Erythroblast (primary cell): ENCODE measurements at regions not wholly inside any gene's neighbourhood (a gene's known extent, or its start where the extent isn't known, plus 50 kb on each side); places are given as distances from the start of the nearest gene placed in this dataset.

ENCODE experiments used
- DNase-seq, 2 experiments: peaks; one replicate each; lab custom pipeline; 2025; lab: John Stamatoyannopoulos, UW
- GATA1 ChIP-seq: IDR thresholded peaks from 2 replicates; pipeline ENCODE4 v1.6.1; 2011; ENCODE audit warnings: low read depth, mild to moderate bottlenecking, control low read depth, low read length, moderate library complexity
- POLR2A ChIP-seq: IDR thresholded peaks from 2 replicates; pipeline ENCODE4 v1.6.1; 2011; ENCODE audit warnings: mild to moderate bottlenecking, low read length

- TF ChIP-seq GATA1 (no peak), POLR2A (no peak)
- no peak for DNase-seq
These were observed 734.0 kb upstream of the ANKRD30A start for GRCh38 chr10:36391405-36391804.

GRCh38 chr10:36390221-36390620 lies 735.2 kb upstream of the ANKRD30A start:
- TF ChIP-seq POLR2A (no peak), GATA1 (no peak)

GRCh38 chr10:36388166-36388565 lies 737.2 kb upstream of the ANKRD30A start:
- DNase-seq, result no peak
- no peak for TF ChIP-seq POLR2A
- no peak for TF ChIP-seq GATA1

More at GRCh38 chr10:36390221-36390620, 735.2 kb upstream of the ANKRD30A start:
- DNase-seq, result no peak

DNA sequence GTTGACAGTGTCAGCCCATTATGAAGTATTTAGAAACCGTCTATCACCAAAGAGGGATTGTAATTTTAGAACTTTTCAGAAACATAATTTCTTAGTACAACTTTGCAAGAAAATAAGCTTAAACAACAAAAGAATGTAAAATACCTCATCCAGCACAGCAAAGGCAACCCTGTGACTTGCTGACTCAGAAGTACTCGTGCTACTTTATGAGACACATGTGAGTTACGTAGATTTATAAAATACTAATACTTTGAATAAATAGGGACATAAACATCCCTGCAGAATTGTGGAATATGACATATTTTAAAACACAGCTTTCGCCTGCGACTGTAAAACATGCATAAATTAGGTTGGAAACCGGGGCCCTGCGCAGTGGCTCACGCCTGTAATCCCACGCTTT lies 739.7 kb upstream of the ANKRD30A start:
- TF ChIP-seq GATA1, result no peak

GRCh38 chr10:36383349-36383748 lies 741.3 kb upstream of the FZD8 start:
- DNase-seq, result no peak
- no peak for TF ChIP-seq POLR2A
- TF ChIP-seq GATA1, result no peak

More for the DNA sequence above, 739.7 kb upstream of the ANKRD30A start:
- no peak for DNase-seq

DNA sequence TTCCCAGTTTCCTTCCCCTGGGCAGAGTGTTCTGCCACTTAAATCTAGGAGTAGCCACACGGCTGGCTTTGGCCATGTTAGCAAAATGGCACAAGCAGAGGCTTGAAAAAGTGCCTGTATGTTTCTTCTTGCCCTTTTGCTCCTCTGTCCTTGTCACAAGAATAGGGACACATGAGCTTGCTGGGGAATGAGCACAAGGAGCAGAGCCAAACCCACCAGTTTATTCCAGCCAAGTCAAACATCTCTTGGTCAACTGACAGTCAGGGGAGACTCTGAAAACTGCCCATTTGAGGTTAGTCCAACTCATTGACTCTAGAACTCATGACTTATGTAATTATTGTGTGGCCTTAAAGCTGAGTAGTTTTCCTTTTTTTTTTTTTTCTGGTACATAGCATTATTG lies 739.7 kb upstream of the FZD8 start:
- no peak for TF ChIP-seq POLR2A
- no peak for TF ChIP-seq GATA1
- no peak for DNase-seq

DNA sequence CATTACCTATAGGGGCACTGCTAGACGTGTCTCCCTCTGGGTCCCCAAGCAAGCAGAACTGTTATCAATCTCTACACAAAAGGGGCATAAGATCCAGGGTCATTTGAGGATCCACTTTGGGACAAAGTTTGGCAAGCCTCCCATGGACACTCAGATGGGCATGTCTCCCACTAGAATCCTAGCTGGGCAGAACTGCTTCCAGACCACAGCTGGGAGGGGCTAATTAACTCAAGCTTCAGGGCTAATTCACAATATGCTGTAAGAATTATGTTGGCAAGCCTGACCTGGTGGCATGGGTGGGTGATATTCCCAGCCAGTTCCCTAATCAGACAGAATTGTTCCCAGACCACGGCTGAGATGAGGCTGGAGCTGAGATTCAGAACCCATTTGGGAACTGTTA lies 738.4 kb upstream of the FZD8 start:
- no peak for TF ChIP-seq POLR2A
- no peak for TF ChIP-seq GATA1
- DNase-seq, result no peak

DNA sequence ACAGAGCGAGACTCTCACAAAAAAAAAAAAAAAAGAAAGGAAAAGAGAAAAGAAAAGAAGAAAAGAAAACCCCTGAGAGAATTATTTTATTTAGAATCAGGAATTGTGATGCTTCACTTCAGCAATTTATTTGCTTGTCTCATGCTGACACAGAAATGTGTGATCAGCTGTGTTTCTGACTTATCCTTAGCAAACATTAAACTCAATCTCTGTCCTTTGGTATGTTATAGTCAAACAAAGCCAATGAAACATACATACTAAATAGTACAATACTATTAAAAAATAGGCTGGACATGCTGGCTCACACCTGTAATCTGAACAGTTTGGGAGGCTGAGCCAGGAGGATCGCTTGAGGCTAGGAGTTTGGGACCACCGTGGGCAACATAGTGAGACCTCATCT lies 733.0 kb upstream of the FZD8 start:
- DNase-seq, result no peak
- TF ChIP-seq POLR2A (no peak), GATA1 (no peak)

DNA sequence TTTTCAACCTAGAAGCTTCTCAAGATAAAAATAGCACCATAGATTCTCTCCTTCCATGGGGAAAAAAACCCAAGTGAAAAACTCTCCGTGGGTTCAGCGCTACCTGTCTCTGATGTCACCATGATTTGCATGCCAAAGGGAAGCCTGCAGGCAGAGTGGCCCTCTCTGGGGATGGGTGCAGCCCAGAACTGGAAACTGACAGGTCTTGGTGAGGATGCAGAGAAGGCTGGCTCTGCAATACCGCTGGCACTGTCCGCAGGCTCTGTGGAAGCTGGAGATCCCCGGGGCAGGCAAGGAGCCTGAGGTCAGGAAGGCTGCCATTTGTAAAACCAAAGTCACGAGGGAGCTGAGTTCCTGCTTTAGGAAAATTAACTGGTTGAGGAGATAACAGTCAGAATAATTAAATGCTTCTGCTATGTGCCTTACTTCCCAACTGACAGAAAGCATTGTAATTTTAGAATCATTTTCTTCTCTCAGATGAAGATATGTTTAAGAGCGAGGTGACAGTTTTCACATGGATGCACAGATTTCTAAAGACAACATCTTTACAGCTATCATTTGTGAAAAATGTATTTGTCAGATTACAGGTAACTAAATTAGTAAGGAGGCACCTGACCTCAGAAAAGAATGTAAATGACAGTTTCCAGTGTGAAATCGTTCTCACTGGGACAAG lies 731.5 kb upstream of the FZD8 start:
- no peak for DNase-seq
- TF ChIP-seq GATA1 (no peak), POLR2A (no peak)

GRCh38 chr10:36367362-36367761 lies 725.3 kb upstream of the FZD8 start:
- TF ChIP-seq GATA1, result no peak
- TF ChIP-seq POLR2A, result no peak
- no peak for DNase-seq

- TF ChIP-seq GATA1 (no peak), POLR2A (no peak)
- DNase-seq, result no peak
These were observed 724.7 kb upstream of the FZD8 start for GRCh38 chr10:36366843-36367242.

- no peak for TF ChIP-seq POLR2A
- no peak for TF ChIP-seq GATA1
- DNase-seq, result no peak
These were observed 724.0 kb upstream of the FZD8 start for GRCh38 chr10:36366065-36366464.

DNA sequence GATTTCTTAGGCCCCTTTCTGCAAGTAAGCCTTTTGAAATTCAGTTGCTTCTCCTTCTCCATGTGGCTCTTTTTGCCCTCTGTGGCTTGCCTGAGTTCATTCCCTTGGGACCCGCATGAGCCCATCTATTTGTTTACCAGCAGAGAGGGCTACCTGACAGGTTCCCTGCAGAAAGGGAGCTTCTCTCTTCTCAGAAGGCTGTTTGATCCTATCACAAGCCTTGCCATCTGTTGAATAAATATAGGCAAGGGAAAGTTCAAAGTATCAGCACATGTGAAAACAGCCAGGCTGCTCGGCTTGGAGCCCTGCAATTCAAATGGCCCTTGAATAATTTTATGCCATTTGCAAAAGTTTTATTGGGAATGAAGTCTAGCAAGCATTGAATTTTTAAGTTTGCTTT lies 720.2 kb upstream of the FZD8 start:
- no peak for TF ChIP-seq POLR2A
- DNase-seq, result no peak

GRCh38 chr10:36358736-36359135 lies 716.6 kb upstream of the FZD8 start:
- TF ChIP-seq GATA1 (no peak), POLR2A (no peak)
- DNase-seq, result no peak

DNA sequence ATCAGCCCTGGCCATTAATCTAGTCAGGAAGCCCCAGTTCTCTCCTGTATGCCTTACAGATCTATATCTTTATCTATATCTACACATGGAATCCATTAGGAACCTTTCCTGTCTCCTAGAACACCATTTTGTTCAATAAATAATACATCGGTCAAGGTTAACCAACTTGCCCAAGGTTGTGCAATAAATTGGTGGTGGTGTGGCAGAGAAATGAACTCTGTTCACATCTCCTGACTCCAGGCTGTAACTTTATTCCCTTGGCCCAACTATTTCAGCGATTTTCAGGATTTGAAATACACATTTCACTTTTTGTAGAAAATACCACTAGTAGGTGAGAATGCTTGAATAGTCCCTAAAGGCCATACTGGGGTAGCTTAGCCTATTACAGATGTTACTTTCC lies 712.5 kb upstream of the FZD8 start:
- no peak for TF ChIP-seq GATA1
- no peak for TF ChIP-seq POLR2A

DNA sequence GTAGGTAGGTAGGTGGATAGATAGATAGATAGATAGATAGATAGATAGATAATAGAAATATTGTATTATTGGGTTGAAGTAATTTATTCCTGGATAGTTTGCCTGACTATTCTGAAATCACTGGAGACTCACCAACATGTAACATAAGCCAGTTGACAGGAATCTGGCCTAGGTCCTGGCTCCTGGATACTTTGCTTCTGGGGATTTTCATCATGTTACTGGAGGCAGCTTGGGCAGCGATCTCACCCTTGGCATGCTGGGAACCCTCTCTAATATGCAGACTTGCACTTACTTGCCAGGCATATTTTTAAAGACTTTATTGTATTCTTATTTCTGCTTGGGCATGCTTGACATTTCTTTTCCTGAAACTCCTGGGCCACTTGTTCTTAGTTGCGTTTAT lies 709.1 kb upstream of the FZD8 start:
- DNase-seq, result no peak
- TF ChIP-seq GATA1 (no peak), POLR2A (no peak)

More for the DNA sequence above, 712.5 kb upstream of the FZD8 start:
- DNase-seq, result no peak
